NCI-H460 (cell line): ENCODE measurements at regions not wholly inside any gene's neighbourhood (a gene's known extent, or its start where the extent isn't known, plus 50 kb on each side); places are given as distances from the start of the nearest gene placed in this dataset.
"Not testable (repeated sequence)": the region's sequence is repeated elsewhere in the genome, so short reads cannot be mapped to it uniquely, and the experiment has no call there.

ENCODE experiments used
- DNase-seq: peaks from one replicate; pipeline ENCODE4 v3.0.0-alpha.2; 2016; ENCODE audit warnings: low read depth; ENCODE audit errors: extremely low read depth

DNA sequence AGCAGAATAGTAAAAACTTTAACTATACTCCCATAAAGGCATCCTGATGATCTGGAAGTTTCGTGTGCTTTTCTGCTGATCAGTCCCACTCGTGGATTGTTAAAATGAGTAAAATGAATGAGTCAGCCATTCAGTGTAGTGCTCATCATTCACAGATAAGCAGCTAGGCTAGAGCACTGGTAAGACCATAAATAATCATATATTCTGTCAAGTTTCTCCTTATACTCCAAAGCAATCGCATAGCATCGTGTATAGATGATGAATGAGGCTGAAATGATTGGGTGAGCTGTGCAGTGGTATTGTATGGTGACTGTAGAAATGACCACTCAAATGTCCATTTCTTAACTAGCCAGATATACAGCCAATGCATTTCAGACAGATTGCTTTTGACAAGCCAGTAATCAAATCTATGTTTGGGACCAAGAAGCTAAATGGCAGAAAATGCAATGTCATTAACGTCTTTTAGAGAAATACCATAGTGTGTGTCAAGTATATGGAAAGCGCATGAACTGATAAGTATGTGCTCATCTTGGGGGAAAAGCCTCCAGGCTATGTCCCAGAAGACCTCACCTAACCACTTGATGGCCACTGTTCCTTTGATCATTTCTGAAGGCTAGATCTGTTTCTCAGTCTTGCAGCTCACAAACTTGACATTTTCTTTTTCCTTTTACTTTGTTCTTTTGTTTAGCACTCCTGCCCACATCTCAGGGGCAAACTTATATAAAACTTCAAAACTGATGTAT, 227.2 kb upstream of the FAM3C start:
- DNase-seq, result no peak

DNA sequence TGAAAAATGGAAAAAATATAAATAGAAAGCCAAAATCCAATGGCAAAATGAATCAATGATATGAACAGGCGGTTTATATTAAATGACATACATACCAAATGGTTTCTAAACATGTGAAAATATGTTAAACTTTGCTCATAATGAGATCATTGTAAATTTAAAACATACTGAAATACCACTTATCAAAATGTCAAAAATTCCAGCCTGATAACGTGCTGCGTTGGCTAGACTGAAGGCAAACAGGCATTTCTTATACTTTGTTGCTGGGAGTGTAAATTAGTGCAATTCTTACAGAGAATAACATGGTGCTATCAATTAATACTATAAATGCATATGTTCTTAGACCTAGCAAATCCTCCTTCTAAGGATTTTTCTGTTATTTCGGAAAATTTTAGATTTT, 225.8 kb upstream of the FAM3C start:
- no peak for DNase-seq

DNA sequence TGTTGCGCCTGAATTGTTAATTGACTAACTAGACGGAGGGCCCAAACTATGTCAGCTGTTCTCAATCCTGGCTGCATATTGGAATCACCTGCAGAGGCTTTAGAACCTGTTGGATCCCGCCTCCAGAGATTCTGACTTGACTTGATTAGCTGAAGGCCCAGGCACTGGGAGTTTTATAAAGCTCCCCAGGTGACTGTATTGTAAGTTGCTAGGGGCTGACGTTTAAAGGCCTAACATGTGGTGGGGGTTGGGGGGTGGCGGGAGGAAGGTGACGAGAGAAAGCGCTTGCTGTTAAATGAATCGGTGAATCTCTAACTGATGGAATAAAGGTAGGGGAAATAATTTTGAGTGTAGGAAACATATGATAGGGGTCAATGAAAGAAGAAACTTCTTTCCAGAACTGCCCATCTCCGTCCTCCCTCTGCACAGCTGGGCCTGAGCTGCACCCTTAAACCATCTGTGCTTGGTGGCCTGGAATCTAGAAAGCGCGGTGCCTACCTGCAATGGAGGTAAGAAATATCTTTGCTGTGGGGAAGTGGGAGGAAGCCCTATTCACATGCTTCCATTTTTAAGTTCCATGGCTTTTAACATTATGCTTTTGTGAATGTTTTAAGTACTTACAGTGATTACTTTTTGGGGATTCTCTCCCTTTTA, 225.0 kb upstream of the FAM3C start:
- DNase-seq, result no peak

DNA sequence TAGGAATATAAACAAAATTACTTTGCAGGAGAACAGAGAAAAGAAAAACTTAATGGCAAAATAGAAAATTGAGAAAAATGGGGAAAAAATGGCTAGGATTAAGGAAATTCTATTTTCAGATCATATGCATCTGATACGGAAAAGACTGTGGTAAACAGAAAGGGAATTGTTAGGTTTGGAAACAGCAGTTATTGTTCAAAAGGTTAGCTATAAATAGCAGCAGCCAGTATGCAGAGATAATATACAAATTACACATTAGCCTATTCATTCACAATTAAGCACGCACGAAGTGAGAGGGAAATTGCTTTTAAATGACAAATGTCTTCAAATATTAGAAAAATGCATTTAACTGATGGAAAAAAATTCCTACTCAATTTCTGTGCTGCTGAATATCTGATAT, 224.1 kb upstream of the FAM3C start:
- no peak for DNase-seq

DNA sequence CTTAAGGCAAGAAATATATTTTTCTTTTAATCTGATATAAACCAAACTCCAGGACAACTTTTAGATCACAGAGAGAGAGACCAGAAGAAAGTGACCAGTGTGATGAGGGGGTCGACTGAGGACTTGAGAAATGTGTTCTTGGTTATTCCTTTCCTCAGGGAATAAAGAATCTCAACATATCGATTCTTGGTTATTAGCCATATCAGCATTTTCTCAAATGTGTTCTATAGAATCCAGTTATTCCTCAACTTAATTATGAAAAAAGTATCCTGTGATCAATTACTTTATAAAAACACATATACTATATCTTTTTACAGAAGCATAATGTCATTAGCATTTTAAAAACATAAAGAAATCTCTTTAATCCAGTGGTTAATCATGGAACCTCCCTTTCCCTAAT, 222.1 kb upstream of the FAM3C start:
- DNase-seq, result no peak

DNA sequence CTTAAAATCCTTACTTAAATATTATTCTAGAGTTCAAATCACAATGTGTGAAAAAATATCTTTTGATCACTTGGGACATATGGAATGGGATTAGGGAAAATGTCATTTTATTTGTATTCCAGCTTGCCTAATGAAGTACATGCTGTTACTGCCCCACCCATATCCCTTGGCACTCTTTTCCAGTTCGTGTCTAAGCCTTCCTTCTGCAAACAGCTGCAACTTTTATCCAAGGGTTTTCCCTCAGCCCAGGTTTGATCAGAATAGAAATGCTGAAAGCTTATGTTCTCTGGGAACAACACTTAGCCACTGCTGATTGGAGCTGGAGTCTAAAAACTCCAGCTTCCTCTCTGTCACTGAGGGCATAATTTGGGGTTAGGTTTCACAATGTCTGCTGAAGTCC, 214.1 kb upstream of the FAM3C start:
- DNase-seq, result no peak

DNA sequence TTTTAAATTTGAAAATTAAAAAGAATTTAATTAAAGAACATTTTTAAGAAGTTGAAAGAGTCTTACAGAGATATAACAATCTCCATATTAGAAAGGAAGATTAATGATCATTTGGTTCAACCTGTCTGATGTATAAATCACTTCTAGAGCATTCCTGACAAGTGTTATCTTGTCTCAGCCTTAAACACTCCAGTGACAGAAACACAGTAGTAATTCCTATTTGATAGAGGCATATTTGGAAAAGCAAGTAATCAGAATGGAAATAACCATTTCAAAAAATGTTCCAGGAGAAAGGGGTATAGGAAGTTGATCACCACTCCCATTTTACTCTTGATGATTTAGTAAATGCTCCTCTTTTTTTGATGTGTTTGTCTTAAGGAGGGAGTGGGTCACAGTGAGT, 213.1 kb upstream of the FAM3C start:
- DNase-seq, result no peak

DNA sequence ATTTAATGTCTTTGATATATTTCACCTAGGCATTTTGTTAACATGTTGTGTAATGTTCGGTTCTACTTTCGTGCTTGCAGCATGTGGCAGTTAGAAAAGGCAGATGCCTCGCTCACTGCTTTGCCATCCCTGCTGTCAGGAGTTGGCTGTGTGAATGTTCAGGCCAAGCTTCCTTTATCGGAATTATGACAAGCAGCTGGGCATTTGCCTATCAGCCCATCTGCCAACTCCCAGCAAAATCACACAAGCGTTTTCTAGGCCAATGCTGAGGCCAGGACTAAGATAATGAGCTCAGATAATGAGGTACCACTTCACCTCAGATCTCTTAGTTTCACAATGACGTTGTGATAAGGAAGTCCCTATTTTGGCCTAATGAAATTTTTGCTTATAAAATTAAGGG, 212.7 kb upstream of the FAM3C start:
- DNase-seq, result no peak

DNA sequence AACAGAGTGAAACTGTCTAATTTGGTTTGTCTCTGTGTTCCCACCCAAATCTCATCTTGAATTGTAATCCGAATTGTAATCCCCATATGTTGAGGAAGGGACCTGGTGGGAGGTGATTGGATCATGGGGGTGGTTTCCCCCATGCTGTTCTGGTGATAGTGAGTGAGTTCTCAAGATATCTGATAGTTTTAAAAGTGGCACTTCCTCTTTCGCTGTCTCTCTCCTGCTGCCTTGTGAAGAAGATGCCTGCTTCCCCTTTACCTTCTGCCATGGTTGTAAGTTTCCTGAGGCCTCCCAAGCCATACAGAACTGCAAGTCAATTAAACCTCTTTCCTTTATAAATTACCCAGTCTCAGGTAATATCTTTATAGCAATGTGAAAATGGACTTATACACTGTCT, 212.1 kb upstream of the FAM3C start:
- not testable (repeated sequence) for DNase-seq

DNA sequence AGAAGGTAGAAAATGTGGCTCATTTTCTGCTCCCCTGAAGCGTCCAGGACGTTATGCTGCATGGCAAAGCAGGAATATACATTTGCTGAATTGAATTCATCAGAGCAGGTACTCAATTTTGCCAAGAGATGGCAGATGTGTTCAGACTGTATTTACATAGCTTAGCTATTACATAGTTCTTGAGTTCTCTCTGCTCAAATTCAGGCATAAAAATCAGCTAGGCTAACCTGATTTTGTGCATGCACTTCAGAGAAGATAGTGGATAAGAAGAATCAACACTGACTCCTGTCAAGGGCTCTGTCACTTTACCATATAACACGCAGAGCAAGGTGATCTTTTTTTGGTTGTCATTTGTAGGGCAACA, 209.2 kb upstream of the FAM3C start:
- no peak for DNase-seq

DNA sequence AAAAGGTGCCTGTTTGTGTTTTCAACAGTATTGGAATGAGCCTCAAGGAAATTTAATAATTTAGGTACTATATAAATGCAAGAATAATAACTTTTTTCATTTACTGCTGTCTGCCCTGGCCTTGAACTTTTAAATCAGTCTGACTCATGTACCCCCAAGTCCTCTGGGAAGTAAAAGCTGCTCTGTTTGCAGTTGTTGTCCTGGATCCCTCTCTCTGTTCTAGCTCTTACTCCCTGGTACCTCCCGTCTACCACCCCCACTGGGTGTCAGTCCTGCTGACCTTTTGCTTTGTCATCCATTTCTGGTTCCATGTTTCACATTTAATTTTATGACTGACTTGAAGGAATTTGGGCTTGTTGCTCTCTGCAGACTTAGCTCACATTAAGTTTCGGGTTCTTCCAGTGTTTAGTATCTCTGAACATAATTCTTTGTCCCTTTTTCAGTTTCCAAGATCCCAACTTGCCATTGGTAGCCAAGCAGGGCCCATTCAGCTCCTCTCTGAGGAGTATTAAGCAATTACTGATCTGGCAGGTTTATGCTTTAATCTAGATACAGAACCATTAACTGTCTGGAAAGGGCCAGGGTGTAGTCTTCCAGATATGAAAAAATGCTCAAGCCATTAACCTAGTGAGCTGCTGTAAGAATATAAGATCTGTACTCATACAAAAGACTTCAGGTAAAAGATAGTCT, 208.7 kb upstream of the FAM3C start:
- no peak for DNase-seq

DNA sequence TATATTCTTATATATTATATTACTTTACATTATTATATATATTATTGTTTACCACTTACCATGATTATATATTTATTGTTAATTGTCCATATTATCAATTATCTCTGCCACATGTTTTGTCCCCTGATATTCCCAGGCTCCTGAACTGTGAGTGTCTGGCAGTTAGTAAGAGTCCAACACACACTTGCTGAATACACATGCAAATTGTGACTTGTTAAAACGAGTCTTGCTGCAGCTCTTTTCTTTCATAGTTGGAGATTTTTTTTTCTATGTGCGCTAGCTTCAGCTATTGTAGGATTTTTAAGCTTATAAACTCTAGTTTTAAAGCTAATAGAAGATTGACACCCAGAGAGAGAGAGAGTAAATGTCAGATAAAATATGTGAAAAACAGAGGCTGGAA, 207.8 kb upstream of the FAM3C start:
- DNase-seq, result no peak

DNA sequence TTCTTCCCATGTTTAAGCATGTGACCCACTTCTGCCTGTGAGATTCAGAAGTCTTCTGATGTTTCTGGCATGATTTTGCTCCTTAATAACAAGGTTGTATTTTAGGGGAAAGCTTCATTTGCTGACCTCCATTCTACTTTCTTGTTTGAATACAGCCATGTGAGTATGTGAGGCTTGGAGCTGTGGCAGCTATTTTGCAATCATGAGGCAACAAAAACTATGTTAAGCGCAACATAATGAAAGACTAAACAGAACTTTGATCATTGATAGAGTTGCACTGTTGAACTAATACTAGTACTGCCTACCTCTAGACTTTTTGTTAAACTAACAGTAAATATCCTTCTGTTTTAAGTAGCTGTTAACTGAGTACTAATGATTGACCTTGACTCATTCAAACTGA, 203.8 kb upstream of the FAM3C start:
- DNase-seq, result no peak

DNA sequence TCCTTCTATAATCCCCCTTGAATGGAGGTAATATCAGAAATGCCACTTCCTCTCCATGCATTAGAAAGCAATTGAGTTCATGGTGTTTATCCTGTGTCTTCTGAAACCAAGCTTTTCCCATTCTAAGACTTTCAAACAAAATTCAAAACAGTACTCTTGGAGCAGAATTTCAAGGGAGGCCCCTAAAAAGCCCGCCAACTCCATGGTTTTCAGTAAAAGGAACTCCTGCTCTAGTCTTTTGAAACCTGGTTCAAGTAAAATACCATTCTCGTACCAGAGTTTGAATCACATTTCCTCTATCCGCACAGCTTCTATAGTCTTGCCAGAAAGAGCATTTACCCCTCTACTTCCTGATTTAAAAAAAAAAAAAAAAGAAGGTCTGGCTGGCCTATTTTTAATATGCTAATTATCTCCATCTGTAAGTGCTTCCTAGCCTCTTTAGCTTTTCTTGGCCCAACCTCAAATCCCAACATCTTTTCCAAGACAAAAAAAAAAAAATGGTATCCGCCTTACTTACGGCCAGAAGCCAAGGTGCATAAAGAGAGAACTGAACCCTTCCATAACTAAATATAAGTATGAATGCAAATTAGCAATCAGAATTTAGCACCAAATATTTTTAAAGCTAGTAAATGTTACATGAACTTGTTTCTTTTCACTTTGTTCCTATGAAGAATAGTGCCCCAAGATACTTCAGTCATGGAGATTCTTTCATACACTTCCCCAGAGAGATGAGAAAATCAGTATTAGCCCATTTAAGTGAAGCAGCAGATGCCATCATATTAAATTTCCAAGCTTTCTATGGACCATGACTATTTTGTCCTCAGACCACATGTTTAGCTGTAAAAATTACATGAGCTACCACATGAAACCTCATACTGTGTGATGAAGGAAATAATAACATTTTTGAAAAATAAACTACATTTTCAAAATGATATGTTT, 199.9 kb upstream of the FAM3C start:
- DNase-seq, result no peak

DNA sequence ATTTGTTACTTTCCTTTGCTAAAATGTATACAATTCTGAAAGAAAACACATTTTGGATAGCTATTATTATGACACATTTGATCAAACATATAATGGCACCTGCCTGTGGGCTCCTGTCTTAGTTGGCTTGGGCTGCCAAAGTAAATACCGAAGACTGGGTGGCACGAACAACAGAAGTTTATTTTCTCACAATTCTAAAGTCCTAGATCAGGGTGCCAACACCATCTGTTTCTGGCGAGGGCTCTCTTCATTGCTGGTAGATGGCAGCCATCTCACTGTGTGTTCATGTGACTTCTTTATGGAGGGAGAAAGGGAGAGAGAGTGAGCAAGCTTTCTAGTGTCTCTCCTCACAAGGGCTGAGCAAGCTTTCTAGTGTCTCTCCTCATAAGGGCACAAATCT, 195.8 kb upstream of the FAM3C start:
- DNase-seq, result no peak

DNA sequence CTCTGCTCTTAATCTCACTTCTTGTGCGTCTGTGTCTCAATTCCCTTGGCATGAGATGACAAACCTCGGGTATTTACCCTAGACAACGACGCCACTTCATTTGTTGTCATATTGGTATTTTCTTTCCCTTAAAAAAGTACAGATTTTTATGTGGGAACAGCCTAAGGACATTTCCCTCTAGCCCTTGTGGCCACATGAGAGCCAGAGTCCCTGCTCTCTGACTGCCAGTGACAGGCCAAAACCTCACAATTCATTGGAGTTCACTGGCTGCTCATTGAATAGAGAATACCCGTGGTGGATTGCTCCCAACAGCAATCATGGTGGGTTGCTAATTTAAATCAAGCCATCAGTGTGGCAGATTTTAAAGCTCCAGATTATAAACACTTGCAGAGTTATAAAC, 191.3 kb upstream of the FAM3C start:
- no peak for DNase-seq

DNA sequence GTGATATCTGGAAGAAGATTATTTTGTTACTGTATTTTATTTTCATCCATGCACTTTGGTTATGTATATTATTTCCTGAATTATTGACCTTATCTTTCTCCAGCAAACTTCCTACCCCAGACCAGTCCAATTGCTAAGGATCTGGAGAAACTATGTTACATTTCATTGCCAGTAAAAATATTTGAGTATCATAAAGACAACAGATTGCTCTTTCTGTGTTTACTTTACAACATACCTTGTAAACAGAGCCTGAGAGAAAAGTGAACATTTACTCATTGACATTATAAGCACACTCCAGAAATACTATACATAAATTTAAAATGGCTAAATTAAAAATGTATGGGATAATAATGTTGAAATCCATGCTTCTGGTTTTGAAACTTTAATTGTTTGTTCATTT, 186.2 kb upstream of the FAM3C start:
- DNase-seq, result peak; percentile 7

DNA sequence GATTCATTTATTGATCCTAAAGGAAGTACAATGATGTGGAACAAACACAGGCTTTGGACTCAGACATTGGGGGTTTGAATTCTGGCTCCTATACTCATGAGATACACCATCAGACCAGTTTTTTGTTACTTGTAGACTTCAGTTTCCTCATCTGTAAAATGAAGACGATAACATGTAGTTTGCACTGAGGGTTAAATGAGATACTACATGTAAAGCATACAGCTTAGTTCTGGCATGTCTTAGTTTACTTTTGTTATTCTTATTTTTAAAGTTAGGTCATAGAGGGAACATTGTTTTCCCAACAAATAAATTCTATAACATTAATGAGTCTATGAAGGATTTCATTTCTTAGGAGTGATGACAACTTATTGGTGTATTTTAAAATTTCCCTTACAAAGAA, 183.5 kb upstream of the FAM3C start:
- DNase-seq, result no peak

DNA sequence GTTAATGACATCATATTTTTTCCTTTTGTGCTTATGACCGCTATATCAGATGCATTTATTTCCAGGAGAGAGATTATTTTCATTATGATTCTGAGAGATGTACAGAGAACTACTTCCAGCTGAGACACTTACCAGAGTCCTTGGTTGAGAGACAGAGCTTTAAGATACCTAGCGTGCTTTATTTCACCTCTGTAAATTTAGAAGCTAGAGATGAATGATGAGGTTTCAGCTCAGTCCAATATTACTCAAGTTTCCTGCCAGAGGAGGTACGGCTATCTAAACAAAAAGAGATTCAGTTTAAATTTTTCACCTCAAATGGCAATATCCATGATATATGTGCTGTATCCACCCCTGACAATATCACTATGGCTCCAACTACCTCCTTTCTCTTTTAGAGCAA, 182.6 kb upstream of the FAM3C start:
- no peak for DNase-seq

DNA sequence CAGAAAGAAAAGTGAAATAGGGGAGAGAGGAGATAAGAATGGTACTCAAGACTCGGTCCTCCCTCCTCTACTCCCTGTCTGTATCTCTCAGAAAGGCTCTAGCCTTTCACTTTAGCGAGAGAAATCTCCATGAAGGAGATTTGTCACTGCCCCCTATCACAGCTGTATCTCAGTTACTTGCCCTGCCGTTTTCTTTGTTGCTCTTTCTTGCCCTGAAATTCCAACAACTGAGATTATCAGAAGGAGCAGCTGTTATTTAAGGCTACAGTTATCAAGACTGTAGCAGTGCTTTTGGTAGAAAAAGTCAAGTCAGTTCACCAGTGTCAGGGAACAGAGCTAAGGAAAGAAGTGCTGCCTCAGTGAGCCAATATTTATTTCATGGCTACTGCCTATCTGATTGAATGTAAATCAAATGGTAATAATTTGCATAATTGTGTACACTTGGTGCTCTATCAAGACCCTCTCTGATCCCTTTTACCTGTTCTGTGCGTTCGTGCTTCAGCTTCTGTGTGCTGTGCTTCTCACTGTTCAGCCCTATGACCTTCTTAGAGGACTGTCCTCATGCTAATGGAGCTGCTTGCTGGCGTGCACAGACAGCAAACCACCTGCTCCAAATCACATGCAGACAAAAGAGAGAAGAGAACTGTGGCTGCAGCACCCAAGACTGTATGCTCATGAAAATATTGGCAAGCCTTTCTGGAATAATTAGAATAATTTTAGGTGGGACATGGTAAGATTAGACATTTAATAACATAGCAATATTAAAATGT, 180.2 kb upstream of the FAM3C start:
- no peak for DNase-seq
